ENCODE measurements at regions not wholly inside any gene's neighbourhood (a gene's known extent, or its start where the extent isn't known, plus 50 kb on each side); places are given as distances from the start of the nearest gene placed in this dataset.
"Not testable (repeated sequence)": the region's sequence is repeated elsewhere in the genome, so short reads cannot be mapped to it uniquely, and the experiment has no call there.

DNA sequence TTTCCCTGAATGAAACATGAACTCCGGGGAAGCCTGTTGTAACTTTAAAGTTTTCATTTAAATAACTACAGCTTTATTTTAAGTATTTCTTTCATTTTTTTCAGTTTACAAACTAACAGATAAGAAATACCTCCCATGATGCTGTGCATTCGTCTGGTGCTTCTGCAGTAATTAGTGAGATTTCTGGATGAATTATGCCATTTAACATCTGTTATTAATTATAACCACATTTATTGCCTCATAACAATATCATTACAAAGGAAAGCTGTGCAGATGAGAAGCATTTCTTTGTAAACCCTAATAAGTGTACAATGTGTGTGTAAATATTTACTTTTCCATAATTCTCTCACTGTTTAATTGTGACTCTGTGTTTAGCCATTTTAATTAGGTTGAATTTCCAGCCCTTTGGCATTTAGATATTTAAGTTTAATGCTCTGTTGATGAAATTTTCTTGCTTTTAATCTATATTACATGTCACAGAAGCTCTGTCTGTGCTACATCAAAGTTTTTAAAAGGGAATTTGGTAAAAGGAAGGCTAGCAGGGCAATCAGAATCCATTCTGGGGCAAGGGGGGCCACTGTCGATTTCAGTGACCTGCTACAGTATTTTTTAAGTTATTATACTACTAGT is 418.0 kb downstream of the SPATA31D1 start:
- DNase-seq: no peak

DNA sequence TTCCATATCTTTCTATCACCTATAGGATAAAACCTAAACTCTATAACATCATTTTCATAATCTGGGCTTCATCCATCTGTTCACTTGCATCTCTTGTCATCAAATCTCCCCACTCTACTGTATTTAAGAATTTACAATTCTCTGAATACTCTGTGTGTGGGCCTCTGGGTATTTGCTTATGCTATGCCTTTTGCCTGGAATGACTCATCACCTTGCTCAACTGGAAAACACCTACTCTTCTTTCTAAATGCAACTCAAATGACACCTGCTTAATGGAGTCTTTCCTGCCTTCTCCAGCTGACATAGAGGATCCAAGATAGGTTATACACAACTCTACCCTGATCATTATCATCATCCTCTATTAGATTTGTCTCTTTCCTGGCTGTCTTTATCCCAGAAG is 421.7 kb downstream of the SPATA31D1 start:
- no peak for DNase-seq

DNA sequence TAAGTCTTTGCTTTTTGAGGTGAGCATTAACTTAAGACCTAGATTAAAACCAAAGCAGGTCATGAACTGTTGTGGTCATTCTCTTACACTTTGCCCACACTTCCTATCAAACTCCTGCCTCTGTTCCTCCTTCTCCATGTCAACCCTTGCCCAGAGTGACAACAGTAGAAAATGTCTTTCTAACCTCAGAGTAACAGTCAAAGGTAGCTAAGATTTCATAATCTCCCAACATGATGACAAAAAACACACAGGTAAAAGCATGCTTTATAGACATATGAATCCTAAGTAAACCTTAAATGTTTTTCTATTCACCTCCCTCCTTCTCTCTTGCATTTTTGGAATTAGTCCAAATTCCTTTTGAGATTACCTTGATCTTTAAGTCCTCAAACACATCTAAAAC is 422.3 kb downstream of the SPATA31D1 start:
- no peak for DNase-seq

DNA sequence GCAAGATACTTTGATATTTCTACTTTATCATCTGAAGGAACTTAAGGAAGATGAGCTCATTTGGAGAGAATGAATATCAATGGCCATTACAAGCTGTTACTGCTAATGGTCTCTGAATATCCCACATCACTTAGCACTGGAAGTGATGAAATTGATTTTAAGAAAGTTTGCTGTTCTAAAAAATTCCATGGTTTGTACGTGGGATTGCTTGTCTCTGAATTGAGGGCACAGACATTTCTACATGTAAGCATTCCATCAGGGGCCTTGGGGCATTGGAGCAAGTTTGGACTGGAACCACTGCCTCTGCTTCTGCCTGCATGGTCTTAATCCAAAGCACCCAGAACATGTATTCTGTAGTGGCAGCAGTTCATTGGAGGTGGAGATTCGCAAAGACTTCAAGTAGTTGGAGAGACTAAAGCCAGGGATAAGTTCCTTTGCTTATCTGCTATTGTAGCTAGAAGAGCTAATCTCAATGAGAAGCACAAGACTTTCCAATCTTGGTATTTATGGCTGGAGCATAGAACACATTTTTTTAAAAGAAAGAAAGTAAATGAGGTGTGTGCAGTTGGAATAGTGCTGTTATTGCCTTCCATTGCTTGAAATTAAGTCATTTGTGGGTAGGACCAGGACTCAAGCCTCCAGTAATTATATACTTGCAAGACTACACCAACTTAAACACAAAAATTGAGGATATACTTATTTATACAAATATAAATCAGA is 424.2 kb downstream of the SPATA31D1 start:
- no peak for DNase-seq

DNA sequence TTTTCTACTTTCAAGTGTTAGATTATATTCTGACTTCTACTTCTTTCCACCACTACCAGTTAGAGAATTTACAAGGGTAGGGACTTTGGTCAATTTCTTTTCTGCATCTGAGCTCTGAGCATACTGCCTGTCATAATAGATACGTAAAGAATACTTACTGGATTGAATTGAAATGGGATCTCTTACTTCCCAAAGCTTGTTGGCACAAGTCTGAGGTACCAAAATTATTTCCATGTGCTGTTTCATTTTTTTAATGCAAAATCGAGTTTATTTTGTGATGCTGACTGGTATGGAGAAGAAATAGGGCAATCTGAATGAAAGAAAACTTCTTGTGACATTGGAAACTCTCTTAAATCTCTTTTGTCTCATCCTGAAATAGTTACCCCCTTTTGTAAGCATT is 428.9 kb downstream of the SPATA31D1 start:
- no peak for DNase-seq

DNA sequence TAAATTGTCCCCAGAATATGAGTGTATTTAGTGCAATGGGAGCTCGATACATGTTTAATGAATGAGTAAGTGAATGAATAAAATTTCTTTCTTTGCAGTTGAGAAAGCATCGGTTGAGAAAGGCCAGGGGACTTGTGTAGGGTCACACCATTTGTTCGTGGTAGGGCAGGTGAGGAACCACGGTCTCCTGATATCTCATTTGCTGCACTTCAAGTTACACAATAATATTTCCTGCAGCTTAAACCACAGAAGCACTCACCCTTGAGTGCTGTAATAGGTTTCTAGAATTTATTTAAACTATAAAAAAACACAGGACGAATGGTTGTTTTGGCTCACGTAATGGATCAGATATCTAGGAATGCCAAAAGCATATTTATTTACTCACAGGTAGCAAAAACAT is 429.8 kb downstream of the SPATA31D1 start:
- DNase-seq: no peak

DNA sequence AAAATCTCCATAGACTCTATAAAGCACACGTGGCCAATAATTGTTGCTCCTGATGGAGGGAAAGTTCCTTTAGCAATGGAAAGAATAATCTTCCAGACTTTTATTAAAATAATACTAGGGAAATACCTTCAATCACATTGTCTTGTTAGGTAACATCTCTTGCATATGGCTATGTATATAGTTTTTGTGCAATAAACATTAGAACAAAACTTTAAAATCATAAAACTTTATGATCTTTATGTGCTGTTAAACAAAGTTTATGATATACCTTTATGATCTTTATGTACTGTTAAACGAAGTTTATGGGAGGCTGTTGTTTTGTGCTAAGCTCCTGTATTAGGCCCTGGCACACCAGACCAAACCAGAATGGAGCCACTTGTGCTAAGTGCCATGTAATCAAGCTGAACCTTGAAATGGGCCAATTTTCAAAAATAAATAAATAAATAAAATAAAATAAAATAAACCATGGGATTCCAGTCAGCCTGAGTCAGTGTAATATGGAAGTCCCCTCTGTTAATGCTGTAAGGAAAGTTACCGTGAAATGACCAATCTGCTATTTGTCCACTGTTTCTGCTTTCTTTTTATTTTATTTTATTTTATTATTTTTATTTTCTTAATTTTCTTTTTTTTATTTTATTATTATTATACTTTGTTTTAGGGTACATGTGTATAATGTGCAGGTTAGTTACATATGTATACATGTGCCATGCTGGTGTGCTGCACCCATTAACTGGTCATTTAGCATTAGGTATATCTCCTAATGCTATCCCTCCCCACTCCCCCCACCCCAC is 431.3 kb downstream of the SPATA31D1 start:
- no peak for DNase-seq

DNA sequence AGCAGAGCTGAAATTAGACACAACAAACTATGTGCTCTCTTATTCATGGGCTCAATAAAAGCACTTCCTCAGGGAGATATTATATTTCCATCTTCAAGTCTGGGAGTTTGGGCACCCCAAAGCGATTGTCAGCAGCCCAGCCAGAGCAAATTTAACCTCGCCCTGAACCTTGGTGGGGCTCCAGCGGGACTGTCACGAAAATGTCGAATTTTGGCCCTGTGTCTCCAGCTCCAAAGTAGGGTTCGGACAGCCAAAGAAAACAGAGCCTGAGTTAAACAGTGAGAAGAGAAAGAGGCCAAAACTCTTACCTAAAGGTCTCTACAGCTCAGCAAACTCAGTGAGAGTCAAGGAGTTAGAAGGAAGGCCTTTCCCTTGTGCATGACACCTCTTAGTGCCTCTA is 432.9 kb downstream of the SPATA31D1 start:
- no peak for DNase-seq

DNA sequence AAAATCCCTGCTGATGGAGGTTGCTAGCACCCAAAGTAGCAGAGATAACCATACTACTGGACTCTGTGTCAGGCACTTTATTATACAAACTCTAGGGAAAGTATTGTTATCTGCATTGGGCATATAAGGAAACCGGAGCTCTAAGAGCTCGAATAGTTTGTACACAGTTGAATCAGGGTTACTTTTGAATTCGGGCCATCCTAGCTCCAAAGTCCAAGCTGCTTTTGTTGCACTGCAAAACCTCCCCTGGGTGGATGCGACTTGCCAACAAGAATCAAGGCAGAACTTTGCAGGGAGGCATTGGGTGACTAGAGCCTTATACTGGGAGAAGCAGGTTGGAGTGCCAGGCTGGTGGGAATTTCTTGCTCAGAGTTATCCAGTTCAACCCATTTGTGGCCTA is 435.1 kb downstream of the SPATA31D1 start:
- no peak for DNase-seq

DNA sequence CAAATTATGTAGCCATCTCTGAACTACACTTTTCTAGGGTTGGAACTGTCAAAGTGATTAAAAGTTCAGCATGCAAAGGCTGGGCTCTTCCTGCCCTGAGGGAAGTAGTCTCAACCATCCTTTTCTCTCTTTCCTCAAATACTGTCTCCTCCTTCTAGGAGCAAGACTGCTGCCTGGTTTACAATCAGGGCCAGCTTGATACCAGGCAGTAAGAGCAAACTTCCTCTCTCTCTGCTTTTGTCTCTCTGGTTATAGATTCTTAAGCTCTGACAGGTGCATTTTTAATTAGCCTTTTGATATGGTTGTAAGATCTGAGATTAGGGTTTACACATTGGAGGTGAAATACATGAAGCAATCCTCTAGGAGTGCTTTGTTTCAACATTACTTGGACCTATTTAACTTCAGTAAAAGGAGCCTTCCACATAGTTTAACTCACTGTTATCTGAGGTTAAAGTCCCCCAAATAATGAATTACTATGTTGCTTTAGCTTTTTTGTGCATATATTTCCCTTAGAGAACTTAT is 436.1 kb downstream of the SPATA31D1 start:
- DNase-seq: no peak

DNA sequence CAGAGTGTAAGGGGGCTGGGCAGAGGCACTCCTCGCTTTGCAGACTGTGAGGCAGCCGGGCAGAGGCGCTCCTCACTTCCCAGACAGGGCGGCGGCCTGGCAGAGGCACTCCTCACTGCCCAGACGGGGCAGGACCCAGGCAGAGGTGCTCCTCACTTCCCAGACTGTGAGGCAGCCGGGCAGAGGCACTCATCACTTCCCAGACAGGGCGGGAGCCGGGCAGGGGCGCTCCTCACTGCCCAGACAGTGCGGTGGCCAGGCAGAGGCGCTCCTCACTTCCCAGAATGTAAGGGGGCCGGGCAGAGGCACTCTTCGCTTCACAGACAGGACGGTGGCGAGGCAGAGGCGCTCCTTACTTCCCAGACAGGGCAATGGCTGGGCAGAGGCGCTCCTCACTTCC is 442.5 kb downstream of the SPATA31D1 start:
- no peak for DNase-seq

DNA sequence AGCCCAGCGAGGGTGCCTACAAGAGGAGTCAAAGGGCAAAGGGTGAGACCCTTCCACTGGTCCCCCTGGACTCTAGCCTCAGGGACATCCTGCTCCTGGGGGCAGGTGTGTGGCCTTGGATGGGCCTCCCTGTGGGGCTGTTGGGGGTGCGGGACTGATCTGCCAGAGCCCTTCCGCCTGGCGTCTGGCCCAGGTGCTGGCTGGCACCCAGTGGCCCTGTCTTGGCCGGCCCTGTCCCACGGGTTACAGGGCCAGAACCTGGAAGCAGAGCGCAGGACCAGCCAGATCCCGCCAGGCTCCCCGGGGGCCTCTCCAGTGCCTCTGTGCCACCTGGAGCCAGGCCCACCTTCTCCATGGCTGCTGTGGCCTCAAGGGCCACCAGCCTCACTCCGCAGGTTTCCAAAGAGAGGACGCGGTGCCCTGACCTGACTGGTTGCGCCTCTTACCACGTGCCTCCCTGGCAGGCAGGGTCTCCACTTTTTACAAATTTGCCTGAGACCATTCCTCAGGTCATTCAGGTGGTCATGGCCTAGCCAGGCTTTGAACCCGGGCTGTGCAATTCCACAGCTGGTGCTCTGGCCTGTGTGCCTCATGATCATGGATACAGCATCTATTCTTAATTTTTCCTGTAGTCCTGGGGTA is 444.8 kb downstream of the SPATA31D1 start:
- not testable (repeated sequence) for DNase-seq

DNA sequence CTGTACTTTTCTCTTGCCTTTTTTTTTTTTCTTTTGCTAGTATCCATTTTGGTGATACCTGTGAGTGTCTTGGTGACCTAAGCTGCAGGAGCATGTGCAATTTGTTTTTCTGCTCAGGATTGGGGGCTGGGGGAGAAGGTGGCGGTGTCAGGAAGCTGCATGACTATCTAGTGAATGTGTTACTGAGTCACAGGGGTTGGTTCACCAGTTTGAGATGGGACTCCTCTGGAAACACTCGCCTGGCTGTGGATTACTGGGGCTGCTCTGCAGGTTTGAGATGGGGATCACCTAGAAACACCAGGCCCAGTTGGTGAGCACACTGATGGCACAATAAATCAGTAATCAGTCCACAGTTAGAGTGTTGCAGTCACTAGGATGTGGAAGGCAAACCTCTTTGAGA is 447.9 kb downstream of the SPATA31D1 start:
- no peak for DNase-seq

DNA sequence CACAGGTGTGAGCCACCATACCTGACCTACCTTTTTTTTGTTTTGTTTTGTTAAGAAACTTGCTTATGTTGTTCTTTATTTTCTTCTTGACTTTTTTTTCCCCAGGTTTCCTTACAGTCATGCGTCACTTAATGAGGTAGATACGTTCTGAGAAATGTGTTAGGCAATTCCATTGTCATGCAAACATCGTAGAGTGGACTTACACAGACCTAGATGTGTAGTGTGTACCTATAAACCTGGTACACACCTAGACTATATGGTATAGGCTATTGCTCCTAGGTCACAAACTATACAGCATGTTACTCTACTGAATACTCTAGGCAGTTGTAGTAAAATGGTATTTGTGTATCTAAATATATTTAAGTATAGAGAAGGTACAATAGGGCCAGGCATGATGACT is 448.6 kb downstream of the SPATA31D1 start:
- not testable (repeated sequence) for DNase-seq

DNA sequence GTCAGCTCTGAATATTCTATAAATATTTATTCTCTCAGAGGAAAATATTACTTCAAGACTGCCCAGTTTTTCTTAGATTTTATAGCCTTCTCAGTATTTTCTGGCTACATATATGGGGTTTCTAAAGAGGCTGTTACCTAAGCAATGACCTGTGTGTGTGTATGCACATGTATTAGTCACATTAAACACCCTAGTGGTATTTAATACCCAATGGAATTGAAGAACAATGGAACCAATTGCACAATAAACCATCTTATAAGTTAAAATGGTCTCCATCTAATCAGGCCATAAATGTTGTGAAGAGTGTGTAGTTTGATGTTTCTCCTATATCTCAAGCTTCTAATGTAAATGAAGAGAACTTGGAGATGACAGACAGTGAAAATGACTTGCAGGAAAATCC is 450.0 kb downstream of the SPATA31D1 start:
- DNase-seq: no peak

DNA sequence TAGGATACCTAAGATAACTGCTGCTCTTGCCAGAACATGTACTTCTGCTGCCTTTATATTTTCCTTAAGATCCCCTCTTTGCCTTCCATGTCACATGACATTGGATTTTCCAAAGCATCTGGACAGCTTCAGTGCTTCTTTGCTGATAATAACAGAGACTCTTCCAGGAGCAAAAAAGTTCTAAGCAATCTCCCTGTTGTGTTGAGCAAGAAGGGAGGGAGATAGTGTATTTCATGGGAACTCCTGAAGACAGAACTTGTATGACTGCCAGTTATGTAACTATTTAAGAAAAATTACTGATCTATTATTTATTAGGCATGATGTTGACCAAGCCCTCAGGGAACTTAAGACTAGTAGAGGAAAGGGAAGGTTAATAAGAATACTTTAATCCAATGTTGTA is 454.7 kb downstream of the SPATA31D1 start:
- DNase-seq: no peak

DNA sequence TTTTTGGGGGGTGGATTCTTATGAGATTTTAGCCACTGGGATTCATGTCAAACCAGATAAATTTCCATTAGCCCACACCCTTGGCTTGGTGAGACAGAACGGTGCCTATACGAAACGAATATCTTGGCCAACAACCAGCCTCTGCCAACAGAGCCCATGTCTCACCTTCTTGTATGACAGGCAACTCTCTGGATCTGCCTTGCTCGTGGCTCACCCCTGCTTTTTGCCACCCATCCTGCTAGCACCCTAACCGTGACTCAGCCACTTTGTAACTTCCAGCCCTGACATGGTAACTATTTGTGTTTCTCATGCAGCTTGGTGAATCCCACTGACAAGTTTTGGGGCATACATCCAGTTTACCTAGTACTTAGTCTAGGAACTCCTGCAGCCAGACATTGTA is 457.0 kb downstream of the SPATA31D1 start:
- DNase-seq: no peak

DNA sequence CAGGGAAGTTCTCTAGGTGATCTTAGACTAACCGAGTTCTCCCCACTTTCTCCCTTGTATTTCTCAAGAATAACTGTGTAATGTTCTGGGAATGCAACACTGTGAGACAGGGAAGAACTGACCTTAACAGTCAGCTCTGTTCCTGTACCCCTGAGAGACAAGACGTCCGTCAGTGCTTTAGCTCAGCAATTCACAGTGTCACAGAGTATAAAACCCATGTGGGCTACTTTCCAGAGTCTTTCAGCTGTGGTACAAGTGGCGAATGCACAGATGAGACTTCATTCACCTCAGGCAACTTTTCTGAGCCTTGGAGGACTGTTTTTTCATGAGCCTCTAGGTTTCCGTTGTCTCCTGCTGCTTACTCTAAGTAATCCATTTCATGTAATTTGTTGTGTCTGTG is 458.8 kb downstream of the SPATA31D1 start:
- DNase-seq: no peak

DNA sequence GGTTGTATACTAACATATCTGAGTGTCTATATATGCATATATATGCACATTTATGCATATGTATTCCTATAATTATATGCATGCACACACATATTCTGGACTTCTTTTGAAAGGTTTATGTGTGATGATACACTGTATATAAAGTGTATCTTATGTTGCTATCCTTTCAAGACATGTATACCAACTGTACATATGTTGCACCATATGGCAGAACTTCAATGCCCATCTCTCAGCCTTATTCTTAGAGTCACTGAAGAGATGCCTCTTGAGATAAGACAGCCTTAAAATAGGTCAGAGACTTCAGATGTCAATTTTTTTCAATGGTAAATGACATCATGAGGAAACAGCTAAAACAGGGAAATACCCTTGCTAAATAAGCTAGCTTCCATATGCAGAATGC is 461.4 kb downstream of the SPATA31D1 start:
- no peak for DNase-seq

DNA sequence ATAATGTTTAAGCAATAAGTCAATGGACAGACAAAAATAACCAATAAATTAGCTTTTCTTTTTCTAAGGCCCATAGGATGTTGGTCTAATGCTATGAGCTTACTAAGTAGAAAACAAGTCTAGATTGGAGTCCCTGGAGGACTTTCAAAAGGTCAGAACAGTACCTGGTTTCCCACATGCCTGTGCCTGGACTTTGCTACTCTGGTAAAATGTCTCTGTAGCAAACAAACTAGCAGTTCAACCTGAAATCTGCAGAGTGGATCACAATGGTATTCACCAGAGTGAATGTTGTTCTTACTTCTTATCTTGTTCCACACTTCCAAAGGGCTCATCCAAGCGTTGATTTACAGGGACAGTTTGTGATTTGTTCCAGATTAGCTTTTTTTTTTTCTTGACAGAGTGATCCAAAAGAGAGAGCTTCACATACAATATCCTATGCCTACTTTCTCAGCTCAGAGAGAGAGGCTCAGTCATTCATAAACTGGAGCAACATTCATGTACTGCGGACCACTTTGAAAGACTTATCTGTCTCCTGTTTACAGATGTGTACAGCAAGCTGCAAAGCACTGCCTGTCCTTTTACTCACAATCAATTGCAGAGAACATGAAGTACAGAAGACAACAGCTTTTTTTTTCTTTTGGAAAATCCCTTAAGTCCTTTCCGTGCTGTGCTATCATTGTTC is 466.1 kb downstream of the SPATA31D1 start:
- no peak for DNase-seq

DNA sequence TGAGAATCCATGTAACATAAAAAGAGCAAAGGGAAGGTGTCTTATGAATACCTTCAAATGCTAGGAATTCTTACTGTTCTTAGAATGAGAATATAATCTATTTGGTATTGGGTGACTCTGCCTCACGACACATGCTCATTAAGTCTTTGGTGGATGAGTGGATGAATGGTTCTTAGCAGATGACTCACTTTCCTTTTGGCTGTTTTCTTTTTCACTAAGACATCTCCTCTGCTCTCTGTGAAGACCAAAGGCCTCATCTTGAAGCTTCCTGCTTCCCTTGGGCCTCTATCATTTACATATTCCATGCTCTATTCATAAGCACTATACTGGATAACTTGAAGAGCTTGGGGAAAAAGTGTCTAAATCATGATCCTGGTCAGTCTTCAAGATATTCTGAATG is 468.1 kb downstream of the SPATA31D1 start:
- DNase-seq: no peak

DNA sequence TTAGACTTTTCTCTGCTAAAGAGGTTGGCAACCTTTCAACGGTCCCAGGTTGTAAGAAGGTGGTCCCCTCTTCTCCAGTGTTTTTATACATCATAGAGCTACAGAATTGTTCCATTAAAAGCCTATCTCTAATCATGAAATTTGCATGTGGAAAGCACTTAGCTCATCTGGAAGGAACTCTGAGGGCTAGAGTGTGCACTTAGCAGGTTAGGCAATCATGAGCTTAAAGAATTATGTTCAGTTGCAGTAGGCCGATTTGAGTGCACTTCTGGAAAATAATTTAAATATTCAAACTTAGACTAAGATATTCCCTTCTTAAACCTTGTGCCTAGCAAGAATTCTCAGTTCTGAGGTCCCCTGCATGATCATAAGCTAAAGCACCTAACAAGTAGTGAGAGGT is 468.7 kb downstream of the SPATA31D1 start:
- DNase-seq: no peak

DNA sequence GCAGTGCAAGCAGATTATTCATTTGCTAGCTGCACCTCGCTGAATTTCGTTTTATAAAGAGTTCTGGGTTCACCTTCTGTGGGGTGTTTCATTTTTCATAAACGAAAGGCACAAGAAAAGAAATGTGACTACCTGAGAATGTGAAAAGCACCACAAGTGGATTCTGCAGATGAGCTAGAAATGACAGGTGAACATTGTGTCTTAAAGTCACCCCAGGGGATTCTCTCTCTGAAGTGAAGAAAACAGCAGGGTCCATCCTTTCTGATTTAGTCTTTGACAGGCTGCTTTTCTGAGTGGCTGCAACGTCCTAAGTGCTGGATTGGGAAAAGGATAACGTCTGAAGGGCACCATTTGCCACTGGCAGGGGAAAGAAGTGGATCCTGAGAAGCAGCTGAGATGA is 469.3 kb downstream of the SPATA31D1 start:
- no peak for DNase-seq

All from NCI-H2081 treated with DMSO at 0.1 percent for 48 hours (cell line).